T-helper 1 cell (primary cell): ENCODE measurements at regions not wholly inside any gene's neighbourhood (a gene's known extent, or its start where the extent isn't known, plus 50 kb on each side); places are given as distances from the start of the nearest gene placed in this dataset.

ENCODE experiments used
- DNase-seq, 5 donors: peaks; one replicate each; pipeline ENCODE4 v3.0.0-alpha.2; 2012 to 2020

DNA sequence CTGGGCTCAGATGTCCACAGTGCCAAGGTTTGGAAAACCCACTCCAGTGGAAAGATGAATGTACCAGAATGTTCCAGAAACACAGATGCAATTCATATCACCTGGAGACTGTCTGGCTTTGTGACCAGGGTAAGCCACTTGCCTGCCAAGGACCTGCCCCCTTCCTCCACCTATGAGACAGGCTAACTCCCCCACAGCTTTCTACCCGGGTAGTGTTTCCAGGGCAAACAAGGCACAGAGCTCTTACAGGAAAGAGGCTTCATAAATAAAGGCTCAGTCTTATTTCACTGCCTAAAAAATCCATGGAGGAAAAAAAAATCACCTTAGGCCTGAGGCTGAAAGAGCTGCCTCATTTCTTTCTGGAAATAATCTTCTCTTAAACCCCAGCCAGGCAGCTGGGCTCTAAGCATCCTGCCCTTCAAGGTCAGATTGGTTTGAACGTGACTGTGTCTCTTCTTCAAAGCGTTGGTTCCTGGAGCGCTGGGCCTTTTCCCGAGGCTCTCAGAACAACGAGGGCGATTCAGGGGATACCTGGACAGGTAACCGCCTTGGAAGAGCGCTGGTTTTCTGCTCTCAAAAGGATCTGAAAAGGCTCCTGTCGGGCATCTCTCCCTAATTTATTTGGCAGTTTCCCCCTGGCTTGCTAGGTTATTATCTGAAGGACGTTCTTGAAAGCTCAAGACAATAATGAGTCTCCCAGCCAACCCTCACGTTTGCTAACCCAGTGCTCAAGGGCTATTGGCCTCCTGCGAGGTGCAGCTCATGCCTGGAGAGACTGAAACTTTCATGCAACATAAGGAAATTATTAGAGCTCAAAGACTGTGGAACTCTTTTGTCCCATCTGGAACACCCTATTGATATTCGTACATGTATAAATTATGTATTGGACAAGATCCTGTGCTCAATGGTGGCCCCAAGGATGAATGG is 199.2 kb upstream of the PMEPA1 start:
- no peak for DNase-seq

DNA sequence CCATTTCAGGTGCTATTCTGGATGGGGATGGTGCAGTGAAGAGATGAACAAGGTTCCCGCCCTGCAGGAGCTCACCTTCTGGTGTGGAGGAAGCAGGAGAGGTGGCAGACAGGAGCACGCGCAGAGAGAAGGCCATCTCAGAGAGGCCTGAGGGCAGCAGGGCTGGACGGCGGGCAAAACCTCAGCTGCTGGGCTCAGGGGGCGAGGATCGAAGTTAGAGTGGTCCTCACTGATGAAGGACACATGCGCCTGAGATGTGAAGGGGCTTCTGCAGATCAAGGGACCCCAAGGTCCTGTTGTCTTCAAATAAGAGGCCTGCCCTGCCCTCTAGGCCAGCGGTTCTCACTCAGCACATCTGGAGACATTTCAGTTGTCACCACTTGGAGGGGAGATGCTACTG is 198.4 kb upstream of the PMEPA1 start:
- DNase-seq = no peak

DNA sequence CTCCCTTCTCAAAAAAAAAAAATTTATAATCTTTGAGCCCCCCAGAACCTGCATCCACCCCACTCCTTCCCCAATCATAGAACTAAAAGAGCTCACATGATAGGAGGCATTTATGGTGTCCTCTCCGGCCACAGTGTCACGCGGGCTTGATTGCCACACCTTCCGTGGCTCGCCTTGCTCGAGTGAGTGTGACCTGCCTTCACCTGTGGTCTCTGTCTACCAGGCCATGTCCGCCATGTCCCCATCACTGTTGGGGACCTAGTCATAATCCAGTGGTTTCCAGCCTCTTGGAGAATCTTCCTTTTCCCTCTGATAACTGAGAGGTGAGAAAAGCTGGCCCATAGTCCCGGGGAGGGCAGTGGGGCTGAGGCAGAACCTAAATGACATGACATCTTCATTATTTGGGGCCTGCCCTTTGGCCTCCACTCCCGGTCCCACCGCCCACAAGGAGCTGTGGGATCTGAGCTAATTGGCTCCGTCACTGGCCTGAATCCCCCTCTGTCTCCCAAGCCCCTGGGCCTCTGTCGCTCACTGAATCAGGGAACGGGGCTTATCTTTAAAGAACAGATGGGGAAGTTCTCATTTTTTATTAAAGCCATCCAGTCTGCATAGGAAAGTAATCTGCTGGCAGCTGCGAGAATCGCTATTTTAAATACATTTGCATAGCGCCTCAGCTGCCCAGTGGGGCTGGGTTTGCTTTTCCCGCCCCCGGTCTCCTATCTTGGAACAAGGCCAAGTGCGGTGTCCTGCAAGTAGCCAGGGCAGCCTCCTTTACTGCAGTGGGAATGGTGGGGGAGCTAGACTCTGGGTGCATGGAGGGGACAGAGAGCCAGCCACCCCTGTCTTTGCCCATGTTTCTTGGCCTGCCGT is 197.6 kb upstream of the PMEPA1 start:
- DNase-seq = no peak

DNA sequence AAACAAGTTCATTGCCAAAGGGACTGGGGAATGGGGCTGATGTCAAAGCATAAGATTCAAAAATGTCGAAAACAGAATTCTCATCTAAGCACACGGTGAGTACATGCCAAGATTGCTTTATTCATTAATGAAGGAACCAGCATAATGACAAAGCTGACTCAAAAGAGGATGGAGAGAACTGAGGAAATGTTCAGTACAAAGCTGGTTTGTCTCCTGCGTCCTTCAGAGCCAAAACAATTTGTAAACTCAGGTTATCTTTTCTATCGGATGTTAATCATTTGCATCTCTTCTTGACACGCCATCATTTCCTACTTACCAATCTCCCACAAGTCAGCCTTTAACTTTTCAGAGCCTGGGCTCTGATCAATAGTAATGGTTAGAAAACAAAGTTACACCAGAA is 195.6 kb upstream of the PMEPA1 start:
- DNase-seq = no peak

- DNase-seq = no peak
Measured at GRCh38 chr20:57904314-57905105, 194.7 kb upstream of the PMEPA1 start.

DNA sequence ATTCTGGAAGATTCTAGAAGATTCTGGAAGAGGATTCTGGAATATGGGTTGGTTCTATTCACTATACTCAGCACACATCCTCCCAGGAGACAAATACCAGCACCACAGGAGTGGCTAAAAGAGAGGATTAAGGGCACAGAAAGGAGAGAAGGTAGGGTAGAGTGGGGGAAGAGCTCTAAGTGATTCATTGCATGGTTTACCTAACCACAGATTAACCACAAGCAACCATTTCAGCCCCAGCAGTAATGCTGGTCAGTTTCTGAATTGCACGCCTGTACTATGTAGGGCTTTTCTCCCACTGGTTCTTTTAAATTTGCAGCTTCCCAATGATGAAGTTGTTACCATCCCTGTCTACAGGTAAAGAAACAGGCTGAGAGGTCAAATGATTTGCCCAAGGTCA is 192.7 kb upstream of the PMEPA1 start:
- no peak for DNase-seq

GRCh38 chr20:57901526-57901925 is 191.7 kb upstream of the PMEPA1 start:
- no peak for DNase-seq

- no peak for DNase-seq
Measured at GRCh38 chr20:57900226-57900905, 190.6 kb upstream of the PMEPA1 start.

DNA sequence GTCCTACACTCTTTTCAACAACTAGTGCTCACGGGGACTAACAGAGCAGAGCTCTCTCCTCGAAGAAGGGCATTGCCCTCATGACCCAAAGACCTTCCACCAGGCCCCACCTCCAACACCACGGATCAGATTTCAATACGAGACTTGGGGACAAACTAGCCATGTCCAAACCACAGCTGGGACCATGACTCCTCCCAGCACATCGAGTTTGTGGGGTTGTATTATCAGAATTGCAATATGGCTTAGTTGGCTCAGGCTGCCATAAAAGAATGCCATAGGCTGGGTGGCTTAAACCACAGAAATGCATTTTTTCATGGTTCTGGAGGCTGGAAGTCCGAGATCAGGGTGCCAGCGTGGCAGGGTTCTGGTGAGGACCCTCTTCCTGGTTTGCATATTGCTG is 189.7 kb upstream of the PMEPA1 start:
- DNase-seq = no peak

GRCh38 chr20:57898332-57898731 is 188.5 kb upstream of the PMEPA1 start:
- no peak for DNase-seq

DNA sequence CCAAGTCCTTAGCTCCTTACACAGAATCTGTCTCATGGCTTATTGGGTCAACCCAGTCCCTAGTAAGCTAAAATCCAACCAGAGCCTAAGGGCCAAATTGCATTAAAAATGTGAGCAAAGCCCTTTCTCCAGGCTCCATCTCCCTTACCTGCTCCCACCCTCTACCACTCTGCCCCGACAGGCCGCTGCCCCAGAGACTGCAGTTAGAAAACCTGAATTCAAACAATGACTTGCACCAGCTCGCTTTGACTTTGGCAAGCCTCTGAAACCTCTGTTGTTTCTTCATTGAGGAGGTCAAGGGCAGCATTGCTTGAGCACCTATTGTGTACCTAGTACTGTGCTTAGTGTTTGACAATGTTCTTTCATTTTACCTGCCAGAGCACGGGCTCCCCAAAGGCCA is 188.1 kb upstream of the PMEPA1 start:
- DNase-seq = no peak

DNA sequence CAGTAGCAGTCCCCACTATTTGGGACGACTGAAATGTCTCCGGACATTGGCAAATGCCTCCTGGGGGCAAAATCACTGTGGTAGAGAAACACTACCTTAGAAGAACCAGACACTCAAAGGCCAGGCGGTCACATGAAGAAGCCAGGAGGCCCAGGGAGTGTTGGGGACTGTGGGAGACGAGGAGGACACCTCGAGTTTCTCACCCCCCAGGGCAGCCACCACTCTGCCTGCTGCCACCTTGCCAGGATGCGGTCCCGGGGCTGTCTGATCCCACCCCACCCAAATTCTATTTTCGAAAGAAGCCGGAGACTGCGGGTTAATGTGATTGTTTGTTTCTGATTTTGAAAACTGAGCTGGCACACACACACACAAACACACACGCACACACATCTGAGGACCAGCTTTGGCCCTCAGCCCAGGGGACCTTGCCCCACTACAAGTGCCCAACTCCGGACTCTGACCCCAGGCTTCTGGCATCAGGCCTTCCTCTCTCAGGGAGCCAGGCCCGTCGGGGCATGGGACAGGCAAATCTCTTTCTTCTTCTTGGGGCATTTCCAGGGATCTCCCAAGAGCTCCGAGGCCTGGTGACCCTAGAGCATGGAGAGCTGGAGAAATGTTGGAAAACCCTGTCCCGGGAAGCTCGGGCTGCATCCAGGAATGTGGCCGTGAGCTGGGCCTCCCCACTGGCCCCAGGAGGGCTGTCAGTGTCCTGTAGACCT is 187.5 kb upstream of the PMEPA1 start:
- no peak for DNase-seq

DNA sequence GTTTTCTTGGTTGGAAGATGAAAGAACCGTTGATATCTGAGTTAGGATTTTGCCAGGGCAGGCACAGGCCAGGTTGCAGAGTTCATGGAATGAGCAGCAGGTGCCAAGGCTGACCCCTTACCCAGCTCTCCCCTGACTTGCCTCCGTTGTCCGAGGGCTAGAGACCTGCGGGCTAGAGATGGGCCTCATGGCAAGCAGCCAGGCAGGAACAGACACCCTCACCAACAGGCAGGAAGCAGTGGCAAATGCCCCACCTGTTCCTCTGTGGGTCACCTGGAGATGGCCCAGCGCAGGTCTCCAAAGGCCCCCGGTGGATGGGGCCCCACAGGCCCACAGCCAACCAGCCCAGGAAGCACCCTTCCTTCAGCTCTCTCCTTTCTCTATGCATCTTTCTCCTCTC is 186.7 kb upstream of the PMEPA1 start:
- DNase-seq = no peak

- DNase-seq = no peak
Measured at GRCh38 chr20:57896017-57896416, 186.2 kb upstream of the PMEPA1 start.

- no peak for DNase-seq
Measured at GRCh38 chr20:57895161-57895855, 185.5 kb upstream of the PMEPA1 start.

- no peak for DNase-seq
Measured at GRCh38 chr20:57894522-57894921, 184.7 kb upstream of the PMEPA1 start.

GRCh38 chr20:57894096-57894495 is 184.3 kb upstream of the PMEPA1 start:
- no peak for DNase-seq

- DNase-seq = no peak
Measured at GRCh38 chr20:57893366-57893999, 183.7 kb upstream of the PMEPA1 start.

DNA sequence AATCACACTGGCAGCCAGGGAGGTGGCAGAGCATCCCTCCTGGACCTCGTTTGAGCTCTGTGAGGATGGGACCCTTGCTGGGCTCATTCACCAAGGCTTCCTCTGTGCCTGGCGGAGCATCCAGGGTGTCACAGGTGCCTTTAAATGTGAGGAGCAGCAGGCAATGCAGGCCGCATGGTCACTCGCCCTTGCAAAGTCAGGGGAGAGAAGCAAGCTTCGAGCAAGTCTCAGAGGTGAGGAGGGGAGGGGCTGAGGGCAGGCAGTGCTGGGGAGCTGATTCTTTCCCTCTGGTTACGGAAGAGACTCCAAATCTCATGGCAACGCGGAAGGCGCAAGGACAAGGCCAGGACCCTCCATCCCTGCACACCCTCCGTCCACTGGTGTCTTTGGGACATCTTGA is 182.7 kb upstream of the PMEPA1 start:
- DNase-seq = no peak

DNA sequence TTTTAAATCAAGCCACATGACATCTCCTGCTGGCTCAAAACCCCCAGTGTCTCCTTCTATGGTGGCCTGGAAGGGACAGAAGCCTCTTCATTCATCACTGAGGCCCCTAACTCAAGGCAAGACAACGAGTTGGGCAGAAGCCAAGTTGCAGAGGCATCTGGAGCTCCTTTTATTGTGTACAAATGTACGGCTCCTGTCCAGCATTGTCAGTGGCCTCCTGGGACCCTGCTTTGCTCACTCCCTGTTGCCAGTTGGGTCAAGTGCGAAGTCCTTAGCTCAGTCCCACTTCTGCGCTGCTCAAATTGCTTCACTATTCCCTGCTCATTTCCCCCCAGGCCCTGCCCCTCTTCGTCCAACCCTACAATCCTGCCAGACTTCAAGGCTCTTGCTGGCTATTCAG is 181.2 kb upstream of the PMEPA1 start:
- DNase-seq = no peak
